Inflammatory macrophage treated with lipopolysaccharide for 1 hour (primary cell): ENCODE measurements at regions not wholly inside any gene's neighbourhood (a gene's known extent, or its start where the extent isn't known, plus 50 kb on each side); places are given as distances from the start of the nearest gene placed in this dataset.
"Not testable (repeated sequence)": the region's sequence is repeated elsewhere in the genome, so short reads cannot be mapped to it uniquely, and the experiment has no call there.

Source experiments
- DNase-seq, 2 donors: peaks; one replicate each; pipeline ENCODE4 v3.0.0-alpha.2; 2020 to 2022

DNA sequence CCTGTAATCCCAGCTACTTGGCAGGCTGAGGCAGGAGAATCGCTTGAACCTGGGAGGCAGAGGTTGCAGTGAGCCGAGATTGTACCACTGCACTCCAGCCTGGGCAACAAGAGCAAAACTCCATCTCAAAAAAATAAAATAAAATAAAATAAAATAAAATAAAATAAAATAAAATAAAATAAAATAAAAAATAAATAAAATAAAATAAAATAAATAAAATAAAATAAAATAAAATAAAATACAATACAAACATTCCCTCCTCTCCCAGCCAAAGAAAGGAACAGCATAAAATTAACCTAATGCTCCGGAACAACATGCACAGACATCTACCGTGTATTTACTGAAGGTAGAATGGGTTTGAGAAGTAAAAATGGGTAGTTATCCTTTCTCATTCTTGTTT is 521.9 kb upstream of the FAM174A start:
- DNase-seq, result not testable (repeated sequence)

DNA sequence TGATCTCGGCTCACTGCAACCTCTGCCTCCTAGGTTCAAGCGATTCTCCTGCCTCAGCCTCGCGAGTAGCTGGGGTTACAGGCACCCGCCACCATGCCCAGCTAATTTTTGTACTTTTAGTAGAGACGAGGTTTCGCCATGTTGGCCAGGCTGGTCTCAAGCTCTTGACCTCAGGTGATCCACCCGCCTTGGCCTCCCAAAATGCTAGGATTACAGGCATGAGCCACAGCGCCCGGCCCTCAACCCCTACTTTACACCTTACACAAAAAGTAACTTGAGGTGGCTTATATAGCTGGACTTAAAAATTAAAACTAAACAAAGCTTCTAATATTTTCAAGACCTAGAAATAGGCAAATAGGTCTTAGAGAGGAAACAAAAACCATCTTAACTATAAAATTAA is 524.0 kb upstream of the FAM174A start:
- not testable (repeated sequence) for DNase-seq

DNA sequence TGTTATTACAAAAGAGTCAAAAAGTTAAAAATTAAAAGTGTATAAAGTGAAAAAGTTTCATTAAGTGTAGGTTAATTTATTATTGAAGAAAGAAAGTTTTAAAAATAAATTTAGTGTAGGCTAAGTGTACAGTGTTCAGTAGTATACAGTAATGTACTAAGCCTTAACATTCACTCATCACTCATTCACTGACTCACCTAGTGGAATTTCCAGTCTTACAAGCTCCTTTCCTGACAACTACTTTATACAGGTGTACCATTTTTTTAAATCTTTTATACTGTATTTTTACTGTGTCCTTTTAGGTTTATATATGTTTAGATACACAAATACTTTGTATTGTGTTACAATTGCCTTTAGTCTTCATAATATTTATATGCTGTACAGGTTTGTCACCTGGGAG is 530.2 kb upstream of the FAM174A start:
- DNase-seq, result no peak

DNA sequence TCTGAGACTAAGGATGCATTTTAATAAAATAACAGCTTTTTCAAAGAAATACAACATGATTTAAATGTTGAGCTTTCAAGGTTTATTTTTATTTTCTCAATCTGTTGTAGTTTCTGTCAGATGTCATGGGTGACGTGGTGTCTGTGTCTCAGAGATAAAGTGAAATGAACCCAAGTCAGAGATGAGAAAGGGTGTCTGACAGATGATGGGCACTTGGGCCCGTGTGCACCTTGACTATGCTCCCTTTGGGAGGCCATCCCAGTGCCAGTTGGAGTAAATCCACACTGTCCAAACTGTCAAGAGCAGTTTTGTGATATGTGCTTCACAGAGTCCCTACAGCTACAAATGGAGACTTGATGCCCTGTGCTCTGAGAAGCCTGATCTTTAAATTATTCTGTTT is 536.9 kb upstream of the FAM174A start:
- no peak for DNase-seq

DNA sequence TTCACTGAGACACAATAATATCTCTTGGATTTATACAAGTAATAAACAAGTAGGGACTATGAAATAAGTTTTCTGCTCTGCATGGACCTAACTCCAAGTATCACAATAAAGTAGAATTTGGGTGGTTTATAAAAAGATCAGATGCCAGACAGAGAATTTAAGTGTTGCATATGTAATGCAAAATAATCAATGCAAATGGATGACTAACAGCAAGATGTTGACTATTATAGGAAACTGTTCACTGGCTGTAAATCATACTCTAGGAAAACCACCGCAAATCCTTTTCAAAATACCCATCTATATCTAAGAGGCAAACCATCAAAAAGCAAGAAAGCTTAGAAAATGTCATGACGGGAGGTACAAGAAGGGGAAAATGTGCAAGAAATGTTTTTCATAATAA is 539.8 kb upstream of the FAM174A start:
- DNase-seq, result no peak

DNA sequence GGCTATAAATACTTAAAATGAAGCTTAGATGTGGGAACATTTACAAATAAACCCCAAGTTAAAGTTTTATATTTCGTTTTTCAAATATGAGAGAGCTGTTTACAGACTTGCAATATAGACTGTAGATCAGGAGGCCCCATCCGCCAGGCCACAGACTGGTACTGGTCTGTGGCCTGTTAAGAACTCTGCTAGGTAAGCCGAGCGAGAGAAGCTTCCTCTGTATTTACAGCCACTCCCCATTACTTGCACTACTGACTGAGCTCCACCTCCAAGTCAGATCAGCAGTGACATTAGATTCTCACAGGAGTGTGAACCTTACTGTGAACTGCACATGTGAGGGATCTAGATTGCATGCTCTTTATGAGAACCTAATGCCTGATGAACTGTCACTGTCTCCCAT is 561.4 kb upstream of the FAM174A start:
- no peak for DNase-seq

DNA sequence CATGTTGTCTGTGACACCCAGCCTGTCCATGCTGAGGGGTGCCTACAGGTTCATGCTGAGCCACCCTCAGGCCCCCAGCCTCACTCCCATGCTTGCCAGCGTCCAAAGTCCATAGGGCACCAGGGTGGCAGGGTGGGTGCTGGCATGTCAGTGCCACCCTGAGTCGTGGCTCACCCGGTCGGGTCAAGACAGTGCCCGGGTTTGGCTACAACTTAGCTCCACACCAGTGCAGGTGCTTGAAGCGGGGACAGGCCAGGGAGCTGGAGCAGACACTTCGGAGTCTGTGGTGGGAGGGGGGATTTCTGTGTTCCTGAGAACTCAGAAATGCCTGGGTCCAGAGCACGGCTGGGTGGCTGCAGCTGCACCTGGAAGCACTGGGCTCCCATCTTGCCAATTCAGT is 579.2 kb upstream of the FAM174A start:
- no peak for DNase-seq

DNA sequence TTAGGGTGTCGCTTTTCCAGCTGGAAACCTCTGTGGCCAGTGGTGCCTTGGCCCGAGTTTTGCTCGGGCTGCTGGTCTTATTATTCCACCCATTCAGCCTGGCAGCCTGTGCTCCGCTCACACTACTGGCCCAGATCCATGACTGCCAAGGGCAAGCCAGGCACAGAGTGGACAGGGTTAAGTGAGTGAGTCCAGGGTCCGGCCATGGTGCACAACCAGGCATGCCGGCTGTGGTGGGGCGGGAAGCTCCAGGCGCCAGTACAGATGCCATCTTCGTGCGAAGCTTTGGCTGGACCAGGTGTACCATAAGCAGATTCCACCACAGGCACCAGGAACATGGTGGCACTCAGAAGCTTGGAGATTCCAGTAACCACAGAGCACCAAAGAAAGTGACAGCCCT is 580.2 kb upstream of the FAM174A start:
- no peak for DNase-seq

DNA sequence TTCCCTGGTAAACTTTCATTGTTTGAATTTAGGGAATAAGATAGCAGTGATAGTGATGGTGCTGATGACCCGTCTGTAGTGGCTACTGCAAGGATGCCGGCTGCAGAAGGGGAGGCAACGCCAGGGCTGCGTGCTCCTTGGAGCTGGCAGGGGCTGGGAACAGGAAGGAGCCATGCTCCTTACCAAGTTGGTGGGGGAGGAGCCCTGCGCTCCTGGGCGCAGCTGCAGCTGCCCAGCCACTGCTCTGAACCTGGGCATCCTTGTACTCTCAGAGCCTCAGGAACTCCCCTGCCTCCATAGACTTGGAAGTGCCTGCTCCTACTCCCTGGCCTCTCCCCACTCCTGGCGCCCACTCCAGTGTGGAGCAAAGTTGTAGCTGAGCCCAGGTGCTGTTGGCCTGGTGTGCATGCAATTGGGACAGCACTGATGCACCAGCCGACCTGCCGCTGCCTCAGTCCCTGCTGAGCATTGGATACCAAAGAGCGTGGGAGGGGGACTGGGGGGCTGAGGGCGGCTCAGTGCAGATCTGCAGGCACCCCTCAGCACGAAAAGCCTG is 585.1 kb upstream of the FAM174A start:
- no peak for DNase-seq

DNA sequence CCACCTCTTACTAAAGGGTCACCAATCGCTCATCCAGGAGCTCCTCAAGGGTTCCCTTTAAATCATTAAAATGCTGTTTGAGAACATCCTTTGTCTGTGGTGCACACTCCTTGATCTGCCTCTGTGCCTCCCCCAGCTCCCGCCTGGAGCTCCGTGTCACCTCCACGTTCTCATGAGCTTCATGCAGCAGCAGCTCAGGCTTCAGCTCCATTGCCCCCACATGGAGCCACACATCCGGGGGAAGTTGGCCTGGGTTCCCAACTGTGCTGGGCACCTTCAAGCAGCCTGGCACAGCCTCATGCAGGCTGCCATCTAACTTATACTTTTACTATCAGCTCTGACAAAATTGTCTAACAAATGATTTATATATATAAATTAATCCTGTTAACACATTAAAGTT is 585.8 kb upstream of the FAM174A start:
- no peak for DNase-seq

DNA sequence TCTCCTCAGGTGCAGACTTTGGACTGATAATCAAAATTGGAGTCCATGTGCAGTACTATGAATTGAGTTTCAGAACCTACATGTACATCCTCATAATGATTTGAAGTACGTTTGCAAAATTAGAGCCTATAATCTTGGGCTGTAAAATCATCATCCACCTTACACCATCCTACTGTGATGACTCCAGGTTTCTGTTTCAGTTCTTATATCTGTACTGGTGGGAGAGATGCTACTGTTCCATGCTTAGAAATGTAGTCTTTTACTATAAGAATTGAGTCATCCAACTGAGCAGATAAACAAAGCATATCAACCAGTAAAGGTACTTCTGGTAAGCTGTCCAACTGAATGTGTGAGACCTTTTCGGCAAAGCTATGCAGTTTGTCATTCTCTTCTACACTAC is 586.3 kb upstream of the FAM174A start:
- DNase-seq, result no peak

DNA sequence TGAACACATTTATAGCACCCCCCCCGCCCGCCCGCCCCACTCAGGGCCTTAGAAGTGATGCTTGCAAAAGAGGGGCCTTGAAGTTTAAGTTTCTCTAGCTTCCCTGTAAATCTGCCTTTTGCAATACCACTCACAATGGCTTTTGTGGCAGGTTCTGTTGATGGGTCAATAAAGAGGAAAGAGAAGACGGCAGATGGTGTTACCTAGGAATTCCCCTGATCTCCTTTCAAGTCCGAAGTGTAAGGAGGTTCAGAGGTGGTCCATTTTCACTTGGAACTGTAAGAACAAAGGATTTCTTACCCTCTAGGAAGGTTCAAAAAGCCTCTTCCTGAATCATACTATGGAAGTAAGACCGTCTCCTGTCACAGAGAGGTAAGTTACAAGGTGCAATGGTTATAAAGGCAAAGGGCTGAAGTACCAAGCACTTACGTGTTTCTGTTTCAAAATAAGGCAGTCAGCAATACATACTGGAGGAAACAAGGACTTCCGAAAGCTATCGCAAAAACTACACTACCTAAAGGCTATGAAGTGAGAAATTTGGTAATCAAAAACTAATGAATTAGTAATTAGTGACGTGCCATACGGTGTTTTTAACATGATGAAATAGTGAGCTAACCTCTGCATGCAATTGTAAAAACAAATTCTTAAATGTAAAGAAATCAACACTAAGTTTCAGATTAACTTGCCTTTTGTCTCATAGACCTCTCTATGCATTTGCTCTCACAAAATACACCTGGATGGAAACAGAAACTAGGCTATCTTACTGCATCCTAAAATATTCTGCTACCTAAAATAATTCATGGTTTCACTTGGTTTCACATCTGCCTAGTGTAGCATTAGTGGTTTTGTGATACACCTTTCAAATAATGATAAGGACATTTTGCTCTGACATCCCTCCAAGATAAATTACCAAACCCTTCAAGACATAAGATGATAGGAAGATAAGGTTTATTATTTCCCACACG is 589.4 kb upstream of the FAM174A start:
- DNase-seq, result no peak

DNA sequence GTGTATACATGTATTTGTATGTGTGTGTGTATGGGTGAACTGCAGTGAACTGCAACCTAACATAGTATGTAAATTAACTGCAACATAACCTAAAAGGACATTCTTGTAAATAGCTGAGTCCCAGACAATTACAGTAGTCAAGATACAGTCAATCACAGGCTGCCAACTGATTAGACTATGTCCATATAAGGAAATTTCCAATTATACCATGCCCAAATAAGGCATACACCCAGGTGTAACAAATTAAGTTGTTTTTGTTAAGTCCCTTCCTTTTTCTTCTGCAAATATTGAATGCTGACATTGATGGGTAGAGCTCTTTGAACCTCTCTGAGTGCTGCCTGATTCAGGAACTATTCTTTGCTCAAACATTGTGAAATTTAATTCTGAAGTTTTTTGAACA is 594.6 kb upstream of the FAM174A start:
- DNase-seq, result no peak

DNA sequence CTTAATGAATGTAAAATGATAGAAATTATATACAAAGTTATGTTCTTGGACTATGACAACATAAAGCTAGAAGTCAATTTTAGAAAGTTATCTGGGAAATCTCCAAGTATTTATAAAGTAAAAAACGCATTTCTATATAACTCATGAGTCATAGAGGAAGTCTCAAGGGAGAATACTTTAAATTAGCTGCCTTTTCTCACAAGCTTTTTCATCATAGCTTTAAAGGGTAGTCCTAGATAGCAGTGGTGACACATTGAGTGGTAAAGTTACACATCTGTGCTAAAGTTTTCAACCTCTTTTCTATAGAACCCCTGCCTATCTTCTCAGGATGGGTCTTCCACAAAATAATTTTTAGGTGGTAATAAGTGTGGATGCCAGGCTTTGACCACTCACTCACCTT is 598.3 kb upstream of the FAM174A start:
- DNase-seq, result no peak

DNA sequence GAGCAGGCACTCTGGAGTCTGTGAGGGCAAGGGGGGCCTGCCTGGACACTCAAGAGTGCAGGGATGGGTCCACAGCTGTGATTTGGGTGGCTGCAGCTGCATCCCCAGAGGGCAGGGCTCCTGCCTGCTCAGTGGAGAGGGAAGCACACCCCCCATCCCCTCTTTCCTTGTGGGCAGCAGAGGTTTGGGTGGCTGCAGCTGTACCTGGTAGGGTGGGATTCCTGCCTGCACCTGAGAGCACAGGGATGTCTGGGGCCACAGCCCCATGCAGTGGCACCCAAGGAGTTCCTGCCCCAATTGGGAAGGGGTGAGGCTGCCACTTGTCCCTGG is 605.4 kb upstream of the FAM174A start:
- no peak for DNase-seq

DNA sequence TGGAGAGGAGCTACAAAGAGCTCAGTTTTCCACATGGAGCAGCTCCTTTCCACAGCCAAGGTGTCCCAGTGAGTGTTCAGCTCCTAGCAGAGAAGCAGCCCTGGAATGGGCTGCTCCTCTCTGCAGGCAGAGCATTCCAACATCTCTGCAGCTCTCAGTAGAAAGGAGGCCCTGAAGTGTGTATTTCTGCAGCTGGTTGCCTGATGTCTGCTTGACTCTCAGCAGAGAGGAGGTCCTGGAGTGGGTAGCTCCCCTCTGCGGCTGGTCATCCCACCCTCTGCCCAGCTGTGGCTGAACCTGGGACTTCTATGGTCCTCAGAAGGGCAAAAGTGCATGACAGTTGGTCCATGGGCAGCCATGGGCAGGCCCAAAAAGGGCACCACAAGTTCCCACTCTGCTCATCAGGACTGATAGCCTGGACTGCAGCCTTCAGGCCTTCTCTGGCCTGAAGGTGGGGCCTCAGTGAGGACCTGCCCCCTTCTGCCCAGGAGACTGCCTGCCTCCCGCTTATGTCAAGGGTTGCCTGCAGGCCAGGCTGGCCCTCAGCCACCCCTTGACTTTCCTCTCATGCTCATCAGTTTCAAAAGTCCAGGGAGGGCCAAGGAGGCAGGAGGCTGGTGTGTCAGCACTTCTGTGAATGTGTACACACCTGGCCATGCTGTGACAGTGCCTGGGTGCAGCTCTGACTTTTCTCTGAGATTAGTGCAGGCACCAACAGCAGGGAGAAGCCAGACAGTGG is 605.9 kb upstream of the FAM174A start:
- no peak for DNase-seq

DNA sequence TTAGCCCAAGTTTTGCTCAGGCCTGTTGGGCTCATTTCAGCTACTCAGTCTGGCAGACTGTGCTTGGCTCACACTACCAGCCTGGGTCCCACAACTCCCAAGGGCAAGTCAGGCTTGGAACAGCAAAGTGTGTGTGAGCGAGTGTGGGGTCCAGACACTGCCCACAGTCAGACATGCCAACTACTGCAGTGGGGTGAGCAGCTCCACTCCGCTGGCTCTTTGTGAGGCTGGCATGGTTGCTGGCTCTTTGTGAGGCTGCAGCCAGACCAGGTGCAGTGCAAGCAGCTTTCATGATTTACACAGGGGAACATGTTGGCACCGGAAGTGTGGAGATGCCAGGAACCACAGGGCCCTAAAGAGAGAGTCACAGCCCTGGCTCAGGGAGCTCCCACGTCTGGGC is 606.7 kb upstream of the FAM174A start:
- DNase-seq, result no peak

DNA sequence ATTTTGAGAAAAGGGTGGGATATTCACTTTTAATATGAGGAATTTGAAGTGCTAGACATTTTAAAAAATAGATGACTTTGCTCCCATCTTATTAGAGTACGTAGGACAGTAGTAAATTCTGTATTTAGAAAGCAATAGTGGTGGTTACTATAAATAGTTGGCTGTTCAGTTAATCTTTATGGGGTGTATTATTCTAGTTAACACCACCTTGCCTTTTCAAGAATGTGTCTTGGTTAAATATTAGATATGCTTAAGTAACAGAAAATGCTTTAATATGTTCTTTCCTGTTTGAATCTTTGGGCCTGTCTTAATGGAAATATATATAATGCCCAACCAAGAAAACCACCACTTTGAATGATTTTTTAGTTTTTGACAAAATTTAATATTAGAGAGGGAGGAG is 608.7 kb upstream of the FAM174A start:
- no peak for DNase-seq

DNA sequence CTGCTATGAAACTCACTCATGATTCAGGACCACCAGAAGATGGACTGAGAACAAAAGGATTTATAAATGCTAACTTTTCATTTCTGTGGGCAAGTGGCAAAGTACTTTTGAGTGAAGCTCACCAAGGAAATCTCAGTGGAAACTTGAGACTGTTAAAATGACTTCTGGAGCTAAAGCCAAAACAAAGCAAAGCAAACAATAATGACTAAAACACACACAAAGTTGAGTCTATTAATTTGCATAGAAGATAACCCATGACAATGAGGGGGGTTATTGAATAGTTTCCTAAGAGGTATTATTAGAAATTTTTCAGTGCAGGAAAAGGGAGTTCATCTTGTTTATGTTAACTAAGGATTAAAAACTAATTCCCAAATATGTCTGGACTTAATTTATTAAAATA is 612.8 kb upstream of the FAM174A start:
- no peak for DNase-seq

DNA sequence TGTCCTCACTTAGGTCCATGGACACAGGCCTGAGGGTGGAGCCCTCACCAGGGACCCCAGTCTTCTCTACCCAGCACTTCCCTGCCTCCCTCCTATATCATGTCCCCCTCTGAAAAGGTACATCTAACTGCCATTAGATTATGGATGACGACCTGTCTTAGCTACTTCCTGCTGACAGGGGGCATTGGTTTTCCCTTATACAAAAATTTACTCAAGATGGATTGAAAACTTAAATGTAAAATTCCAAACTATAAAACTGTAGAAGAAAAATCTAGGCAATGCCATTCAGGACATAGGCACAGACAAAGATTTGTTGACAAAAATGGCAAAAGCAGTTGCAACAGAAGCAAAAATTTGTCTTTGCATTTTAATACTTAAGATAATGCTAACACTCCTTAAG is 623.2 kb upstream of the FAM174A start:
- DNase-seq, result no peak

DNA sequence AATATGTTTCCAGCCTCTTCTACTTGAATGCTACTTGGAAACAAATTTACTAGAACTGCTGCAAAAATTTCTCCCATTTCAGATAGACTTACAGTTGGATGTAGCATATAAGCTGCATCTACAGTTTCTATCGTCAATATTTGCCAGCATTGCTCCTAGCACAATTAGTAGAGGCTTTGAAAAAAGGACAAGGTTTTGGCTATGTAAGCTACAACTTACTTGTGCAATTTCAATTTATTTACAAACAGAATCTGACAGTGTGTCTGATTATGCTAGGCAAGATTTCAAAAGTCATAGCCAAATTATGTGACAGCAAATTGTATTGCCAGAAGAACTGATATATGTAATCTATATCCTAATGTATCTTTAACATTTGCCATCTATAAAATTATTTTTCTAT is 628.4 kb upstream of the FAM174A start:
- DNase-seq, result no peak

DNA sequence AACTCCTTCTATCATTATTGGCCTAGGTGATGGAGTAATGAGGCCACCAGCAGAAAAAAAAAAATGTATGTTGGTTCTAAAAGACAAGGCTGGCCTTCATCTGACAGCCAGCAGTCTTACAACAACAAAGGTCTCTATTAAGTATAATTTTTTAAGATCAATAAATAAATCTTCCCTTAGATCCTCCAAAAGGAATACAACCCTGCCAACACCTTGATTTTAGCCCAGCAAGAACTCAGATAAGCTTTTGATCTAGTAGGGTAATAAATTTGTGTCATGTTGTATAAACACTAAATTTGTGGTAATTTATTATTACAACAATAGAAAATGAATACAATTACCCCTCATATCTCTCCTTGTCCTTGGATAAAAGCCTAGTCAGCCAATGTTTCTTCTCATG is 633.2 kb upstream of the FAM174A start:
- no peak for DNase-seq

DNA sequence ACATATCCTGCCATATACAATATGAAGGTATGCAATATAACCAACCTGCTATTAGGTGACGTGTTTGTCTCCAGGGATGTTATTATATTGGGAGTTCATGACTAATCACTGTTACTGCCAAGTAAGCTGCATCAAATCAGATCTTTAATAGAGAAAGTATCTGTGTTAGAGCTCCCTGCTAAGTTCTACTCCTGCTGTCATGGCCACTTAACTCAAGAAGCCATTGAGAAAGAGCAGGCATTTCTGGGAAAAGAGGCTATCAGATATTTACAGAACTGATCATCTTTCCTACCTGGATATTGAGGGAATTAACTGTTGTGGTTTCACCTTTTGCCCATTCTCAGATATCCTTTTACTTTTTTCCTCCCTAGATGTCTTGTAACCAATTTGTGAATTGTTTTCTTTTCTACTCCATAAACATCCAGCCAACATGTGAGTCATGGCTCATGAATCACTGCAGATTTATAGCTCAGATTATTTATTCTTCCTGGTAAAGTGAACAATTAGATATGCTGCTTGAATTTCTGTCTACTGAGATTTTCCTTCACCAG is 634.8 kb upstream of the FAM174A start:
- no peak for DNase-seq
